Fibroblast of villous mesenchyme (primary cell): ENCODE measurements at regions not wholly inside any gene's neighbourhood (a gene's known extent, or its start where the extent isn't known, plus 50 kb on each side); places are given as distances from the start of the nearest gene placed in this dataset.

Experiments used
- DNase-seq: peaks from one replicate; pipeline ENCODE4 v3.0.0-alpha.2; 2010; ENCODE audit warnings: low read depth
- H3K4me3 ChIP-seq: 2 replicates; pipeline ENCODE4 v1.5.1; 2011; ENCODE audit warnings: low read depth, mild to moderate bottlenecking, low read length
- CTCF ChIP-seq: IDR thresholded peaks from 2 replicates; pipeline ENCODE4 v1.5.1; 2012; ENCODE audit warnings: low read depth, mild to moderate bottlenecking, low read length; ENCODE audit not compliant: insufficient read depth

GRCh38 chr12:11446372-11446771, 51.0 kb upstream of the PRB2 start:
- no peak for DNase-seq
- no peak for TF ChIP-seq CTCF
- H3K4me3 ChIP-seq: no peak overlapping the region

GRCh38 chr12:11457996-11458645, 62.8 kb upstream of the PRB2 start:
- no peak for TF ChIP-seq CTCF
- no peak overlapping the region for H3K4me3 ChIP-seq
- no peak for DNase-seq

GRCh38 chr12:11460343-11461023, 65.1 kb upstream of the PRB2 start:
- TF ChIP-seq CTCF: no peak
- no peak overlapping the region for H3K4me3 ChIP-seq
- DNase-seq: no peak

GRCh38 chr12:11461433-11461832, 66.1 kb upstream of the PRB2 start:
- DNase-seq: no peak
- H3K4me3 ChIP-seq: no peak overlapping the region
- TF ChIP-seq CTCF: no peak

GRCh38 chr12:11477110-11477509, 81.7 kb upstream of the PRB2 start:
- no peak overlapping the region for H3K4me3 ChIP-seq
- TF ChIP-seq CTCF: no peak
- DNase-seq: no peak

GRCh38 chr12:11482955-11483354, 87.6 kb upstream of the PRB2 start:
- no peak for TF ChIP-seq CTCF
- peak; percentile 63 for DNase-seq
- H3K4me3 ChIP-seq: no peak overlapping the region
